ENCODE measurements at regions not wholly inside any gene's neighbourhood (a gene's known extent, or its start where the extent isn't known, plus 50 kb on each side); places are given as distances from the start of the nearest gene placed in this dataset.

DNA sequence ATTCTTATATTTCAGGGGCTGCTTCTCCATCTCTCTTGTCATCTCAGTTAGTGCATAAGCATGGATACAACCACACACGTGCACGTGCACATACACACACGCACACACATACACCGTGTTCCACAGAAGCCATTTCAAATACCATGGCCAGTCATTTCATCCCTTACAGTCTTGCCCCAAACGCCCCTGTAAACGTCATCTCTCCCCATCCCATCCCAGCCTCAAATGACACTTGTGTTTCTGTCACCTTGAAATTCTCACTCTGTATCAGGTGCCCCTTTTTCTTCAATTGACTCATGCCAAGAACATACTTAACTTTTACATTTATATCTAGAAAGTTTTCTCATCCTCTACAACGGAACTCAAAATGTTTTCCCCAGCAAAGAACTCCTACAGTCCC lies 220.5 kb downstream of the IRS2 start:
- no peak for TF ChIP-seq CTCF (conservative IDR thresholded peaks at IDR 0.05)

DNA sequence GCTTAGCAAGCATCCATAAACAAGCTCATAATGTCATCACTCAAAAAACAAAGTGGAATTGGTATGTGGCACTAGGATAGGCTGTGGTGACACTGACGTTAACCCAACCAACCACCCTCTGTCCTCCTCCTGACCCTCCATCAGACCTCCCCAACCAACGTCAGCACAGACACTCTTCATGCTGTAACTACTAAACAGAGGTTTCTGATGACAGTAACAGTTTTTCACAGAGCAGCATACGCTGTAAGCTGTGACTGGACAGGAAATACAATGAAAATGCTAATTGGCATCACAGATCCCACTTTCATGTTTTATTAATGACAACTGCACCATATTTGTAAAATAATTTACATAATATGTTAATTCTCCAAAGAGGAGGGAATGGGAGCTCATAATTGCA lies 238.0 kb downstream of the IRS2 start:
- TF ChIP-seq CTCF (conservative IDR thresholded peaks at IDR 0.05): no peak
- H3K27ac ChIP-seq: no peak overlapping the region

More for the DNA sequence above, 220.5 kb downstream of the IRS2 start:
- peak overlapping the region; percentile 83; the same call in 1 of the 2 replicates for H3K27ac ChIP-seq

DNA sequence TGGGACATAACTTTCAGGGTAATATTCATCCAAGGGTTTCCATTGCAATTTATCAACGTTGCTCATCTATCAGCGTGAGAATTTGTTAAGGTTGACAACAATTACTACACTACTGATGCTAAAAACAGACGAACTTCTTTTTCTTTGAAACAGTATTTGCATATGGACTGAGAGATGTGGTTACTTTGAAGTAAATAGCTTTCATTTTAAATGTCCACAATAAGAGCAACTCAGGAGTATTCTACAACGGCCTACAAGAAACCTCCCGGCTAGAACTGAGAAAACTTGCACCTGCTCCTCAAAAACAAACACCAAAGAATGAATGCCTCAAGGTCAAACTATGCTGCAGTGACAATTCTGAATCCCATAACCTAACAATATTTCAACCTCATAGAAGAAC lies 238.4 kb downstream of the IRS2 start:
- no peak for TF ChIP-seq CTCF (conservative IDR thresholded peaks at IDR 0.05)
- H3K27ac ChIP-seq: no peak overlapping the region

- H3K27ac ChIP-seq: no peak overlapping the region
- TF ChIP-seq CTCF (conservative IDR thresholded peaks at IDR 0.05): no peak
Measured at GRCh38 chr13:109545931-109546330, 240.5 kb downstream of the IRS2 start.

DNA sequence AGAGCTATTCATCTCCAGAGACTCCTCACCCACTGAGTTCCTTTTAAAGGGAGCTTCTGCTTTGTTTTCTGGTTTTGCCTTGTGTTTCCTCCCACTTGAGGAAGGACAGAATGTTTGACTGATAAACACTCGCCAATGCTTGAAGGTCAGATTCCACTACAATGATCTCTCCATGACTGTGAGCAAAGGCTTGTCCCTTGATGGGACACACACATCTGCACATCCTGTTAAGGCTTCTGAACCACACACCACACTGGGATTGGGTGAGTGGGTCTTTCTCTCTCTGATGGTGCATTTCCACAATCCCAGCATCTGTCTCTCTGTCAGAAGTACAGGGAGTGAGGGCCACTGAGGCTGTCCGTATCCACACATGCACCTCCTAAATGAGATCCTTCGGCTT lies 245.3 kb downstream of the IRS2 start:
- no peak for TF ChIP-seq CTCF (conservative IDR thresholded peaks at IDR 0.05)

DNA sequence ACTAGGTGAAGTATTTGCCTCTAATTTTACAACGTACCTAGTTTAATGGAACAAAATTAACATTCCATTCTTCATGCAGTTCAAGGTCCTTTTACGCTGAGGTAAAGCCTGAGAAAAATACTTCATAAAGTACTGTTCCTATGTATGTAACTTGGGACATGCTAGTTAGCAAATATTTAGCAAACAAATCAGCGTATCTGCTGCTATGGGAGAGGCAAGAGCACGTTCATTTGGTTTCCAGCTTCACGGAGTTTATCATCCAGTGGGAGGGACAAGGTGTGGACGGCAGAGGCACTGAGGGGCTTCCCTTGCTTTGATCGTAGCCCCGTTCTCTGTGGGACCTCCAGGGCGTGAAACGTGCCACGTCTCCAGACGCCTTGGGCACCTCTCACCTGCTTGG lies 248.8 kb downstream of the IRS2 start:
- no peak for TF ChIP-seq CTCF (conservative IDR thresholded peaks at IDR 0.05)
- H3K27ac ChIP-seq: peak overlapping the region; percentile 43

More for the DNA sequence above, 245.3 kb downstream of the IRS2 start:
- H3K27ac ChIP-seq: no peak overlapping the region

DNA sequence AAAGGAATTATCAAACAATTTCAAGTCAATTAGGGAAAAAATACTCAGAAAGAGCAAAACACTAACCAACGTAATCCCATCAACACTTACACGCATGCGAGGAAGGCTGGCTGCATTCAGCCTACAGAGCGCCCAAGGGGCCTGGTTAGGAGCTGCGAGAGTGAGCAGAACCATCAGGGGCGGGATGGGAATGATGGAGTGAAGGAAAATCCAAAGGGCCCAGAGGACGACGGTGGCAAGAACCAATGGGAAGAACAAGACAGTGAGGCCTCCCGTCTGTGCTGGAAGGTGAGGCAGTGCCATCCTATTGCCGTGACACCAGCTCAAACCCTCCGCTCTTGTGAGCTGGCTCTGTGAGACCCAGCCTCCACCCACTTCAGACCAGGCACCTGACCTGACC lies 253.0 kb downstream of the IRS2 start:
- H3K27ac ChIP-seq: no peak overlapping the region
- no peak for TF ChIP-seq CTCF (conservative IDR thresholded peaks at IDR 0.05)

DNA sequence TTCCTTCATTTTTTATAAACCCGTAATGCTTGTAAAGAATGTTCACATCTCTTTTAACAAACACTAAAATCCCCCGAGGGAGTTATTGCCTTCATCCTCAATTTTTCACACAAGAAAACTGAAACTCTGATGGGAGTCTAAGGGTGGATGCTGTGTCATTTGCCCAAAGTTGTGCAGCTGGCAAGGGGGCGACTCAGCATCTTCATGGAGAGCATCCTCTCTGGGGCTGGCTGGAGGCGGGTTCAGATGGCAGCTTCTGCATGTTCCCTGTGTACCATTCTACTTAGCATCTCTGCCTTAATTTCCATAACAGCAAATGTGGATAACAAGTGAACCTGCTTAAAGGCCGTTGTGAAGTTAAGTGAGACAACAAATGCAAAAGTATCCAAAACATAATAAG lies 256.4 kb downstream of the IRS2 start:
- TF ChIP-seq CTCF (conservative IDR thresholded peaks at IDR 0.05): no peak
- no peak overlapping the region for H3K27ac ChIP-seq
